ENCODE measurements at regions not wholly inside any gene's neighbourhood (a gene's known extent, or its start where the extent isn't known, plus 50 kb on each side); places are given as distances from the start of the nearest gene placed in this dataset.

- DNase-seq (ENCODE audit: low read depth), result no peak
- no peak overlapping the region for H3K4me3 ChIP-seq (ENCODE audit: low read depth, low read length)
- TF ChIP-seq CTCF (conservative IDR thresholded peaks at IDR 0.05; ENCODE audit: low read depth, low read length), result no peak
These were observed 202.8 kb upstream of the TWIST2 start for GRCh38 chr2:238645095-238645494.

- DNase-seq (ENCODE audit: low read depth), result no peak
- H3K4me3 ChIP-seq (ENCODE audit: low read depth, low read length), result no peak overlapping the region
- no peak for TF ChIP-seq CTCF (conservative IDR thresholded peaks at IDR 0.05; ENCODE audit: low read depth, low read length)
These were observed 202.2 kb upstream of the TWIST2 start for GRCh38 chr2:238645716-238646115.

- no peak for DNase-seq (ENCODE audit: low read depth)
- TF ChIP-seq CTCF (conservative IDR thresholded peaks at IDR 0.05; ENCODE audit: low read depth, low read length), result no peak
- H3K4me3 ChIP-seq (ENCODE audit: low read depth, low read length), result no peak overlapping the region
These were observed 201.6 kb upstream of the TWIST2 start for GRCh38 chr2:238646281-238646680.

GRCh38 chr2:238646803-238647202, 201.1 kb upstream of the TWIST2 start:
- no peak for DNase-seq (ENCODE audit: low read depth)
- TF ChIP-seq CTCF (conservative IDR thresholded peaks at IDR 0.05; ENCODE audit: low read depth, low read length), result no peak
- H3K4me3 ChIP-seq (ENCODE audit: low read depth, low read length), result no peak overlapping the region

GRCh38 chr2:238649123-238649522, 198.8 kb upstream of the TWIST2 start:
- TF ChIP-seq CTCF (conservative IDR thresholded peaks at IDR 0.05; ENCODE audit: low read depth, low read length), result no peak

GRCh38 chr2:238649936-238650518, 197.9 kb upstream of the TWIST2 start:
- no peak for TF ChIP-seq CTCF (conservative IDR thresholded peaks at IDR 0.05; ENCODE audit: low read depth, low read length)
- no peak overlapping the region for H3K4me3 ChIP-seq (ENCODE audit: low read depth, low read length)
- no peak for DNase-seq (ENCODE audit: low read depth)

More at GRCh38 chr2:238649123-238649522, 198.8 kb upstream of the TWIST2 start:
- H3K4me3 ChIP-seq (ENCODE audit: low read depth, low read length), result no peak overlapping the region
- DNase-seq (ENCODE audit: low read depth), result no peak

GRCh38 chr2:238650536-238650935, 197.3 kb upstream of the TWIST2 start:
- H3K4me3 ChIP-seq (ENCODE audit: low read depth, low read length), result no peak overlapping the region
- no peak for TF ChIP-seq CTCF (conservative IDR thresholded peaks at IDR 0.05; ENCODE audit: low read depth, low read length)
- DNase-seq (ENCODE audit: low read depth), result no peak
